ENCODE measurements at regions not wholly inside any gene's neighbourhood (a gene's known extent, or its start where the extent isn't known, plus 50 kb on each side); places are given as distances from the start of the nearest gene placed in this dataset.

GRCh38 chr9:86754581-86755560, 192.4 kb downstream of the GAS1 start:
- Histone ChIP-seq H3K9me3 (ENCODE audit: low read depth) (no peaks in the 10 kb centered on the region), H3K4me1 (ENCODE audit: insufficient read depth) (peaks cover 6% of the 10 kb centered on the region), H2AFZ (no peak overlapping the region), H3K4me3 (no peak overlapping the region), H3K36me3 (replicated peaks; ENCODE audit: insufficient read depth, low read depth) (no peaks in the 10 kb centered on the region), H3K9me2 (replicated peaks; ENCODE audit: insufficient read depth) (no peaks in the 10 kb centered on the region), H4K20me1 (ENCODE audit: insufficient read depth, poor library complexity, severe bottlenecking) (no peaks in the 10 kb centered on the region), H3K27me3 (no peaks in the 10 kb centered on the region), H3K4me2 (no peak overlapping the region), H3K79me2 (no peaks in the 10 kb centered on the region), H3K27ac (no peak overlapping the region)
- DNase-seq (ENCODE audit: low spot score): no peak
- WGBS (ENCODE audit: low lambda C conversion rate, missing lambda C conversion rate): 65% methylated on average over 6 of the region's 6 CpGs
- no peak for TF ChIP-seq EZH2 (IDR thresholded peaks at IDR 0.05; ENCODE audit: borderline replicate concordance)
- TF ChIP-seq CTCF (IDR thresholded peaks at IDR 0.05; ENCODE audit: poor library complexity): no peak
- TF ChIP-seq EZH2phosphoT487 (IDR thresholded peaks at IDR 0.05; ENCODE audit: low read depth, severe bottlenecking, unreplicated experiment): no peak

- H4K20me1 ChIP-seq (ENCODE audit: insufficient read depth, poor library complexity, severe bottlenecking): no peaks in the 10 kb centered on the region
- no peaks in the 10 kb centered on the region for H3K27me3 ChIP-seq
- no peak overlapping the region for H3K27ac ChIP-seq
- 83% methylated on average over 3 of the region's 3 CpGs for WGBS (ENCODE audit: low lambda C conversion rate, missing lambda C conversion rate)
- H3K4me1 ChIP-seq (ENCODE audit: insufficient read depth): peaks cover 12% of the 10 kb centered on the region
- no peaks in the 10 kb centered on the region for H3K36me3 ChIP-seq (replicated peaks; ENCODE audit: insufficient read depth, low read depth)
- H3K4me2 ChIP-seq: no peak overlapping the region
- no peak overlapping the region for H2AFZ ChIP-seq
- no peak for DNase-seq (ENCODE audit: low spot score)
- no peak overlapping the region for H3K4me3 ChIP-seq
- no peaks in the 10 kb centered on the region for H3K79me2 ChIP-seq
- H3K9me2 ChIP-seq (replicated peaks; ENCODE audit: insufficient read depth): no peaks in the 10 kb centered on the region
- TF ChIP-seq EZH2phosphoT487 (IDR thresholded peaks at IDR 0.05; ENCODE audit: low read depth, severe bottlenecking, unreplicated experiment): no peak
- no peak for TF ChIP-seq CTCF (IDR thresholded peaks at IDR 0.05; ENCODE audit: poor library complexity)
- TF ChIP-seq EZH2 (IDR thresholded peaks at IDR 0.05; ENCODE audit: borderline replicate concordance): no peak
- H3K9me3 ChIP-seq (ENCODE audit: low read depth): no peaks in the 10 kb centered on the region
Measured at GRCh38 chr9:86753836-86754235, 193.5 kb downstream of the GAS1 start.

GRCh38 chr9:86752733-86753132, 194.6 kb downstream of the GAS1 start:
- peaks cover 12% of the 10 kb centered on the region for H3K4me1 ChIP-seq (ENCODE audit: insufficient read depth)
- 85% methylated on average over 2 of the region's 2 CpGs for WGBS (ENCODE audit: low lambda C conversion rate, missing lambda C conversion rate)

More at GRCh38 chr9:86752733-86753132, 194.6 kb downstream of the GAS1 start:
- H3K4me3 ChIP-seq: no peak overlapping the region
- H2AFZ ChIP-seq: no peak overlapping the region
- H3K79me2 ChIP-seq: no peaks in the 10 kb centered on the region
- no peak overlapping the region for H3K4me2 ChIP-seq
- TF ChIP-seq CTCF (IDR thresholded peaks at IDR 0.05; ENCODE audit: poor library complexity) (no peak), EZH2 (IDR thresholded peaks at IDR 0.05; ENCODE audit: borderline replicate concordance) (no peak), EZH2phosphoT487 (IDR thresholded peaks at IDR 0.05; ENCODE audit: low read depth, severe bottlenecking, unreplicated experiment) (no peak)
- H3K36me3 ChIP-seq (replicated peaks; ENCODE audit: insufficient read depth, low read depth): no peaks in the 10 kb centered on the region
- no peaks in the 10 kb centered on the region for H4K20me1 ChIP-seq (ENCODE audit: insufficient read depth, poor library complexity, severe bottlenecking)
- no peaks in the 10 kb centered on the region for H3K9me3 ChIP-seq (ENCODE audit: low read depth)
- H3K9me2 ChIP-seq (replicated peaks; ENCODE audit: insufficient read depth): no peaks in the 10 kb centered on the region
- DNase-seq (ENCODE audit: low spot score): no peak
- no peaks in the 10 kb centered on the region for H3K27me3 ChIP-seq
- no peak overlapping the region for H3K27ac ChIP-seq

Data from hepatocyte (in vitro differentiated cells).